ENCODE measurements at regions not wholly inside any gene's neighbourhood (a gene's known extent, or its start where the extent isn't known, plus 50 kb on each side); places are given as distances from the start of the nearest gene placed in this dataset.

DNA sequence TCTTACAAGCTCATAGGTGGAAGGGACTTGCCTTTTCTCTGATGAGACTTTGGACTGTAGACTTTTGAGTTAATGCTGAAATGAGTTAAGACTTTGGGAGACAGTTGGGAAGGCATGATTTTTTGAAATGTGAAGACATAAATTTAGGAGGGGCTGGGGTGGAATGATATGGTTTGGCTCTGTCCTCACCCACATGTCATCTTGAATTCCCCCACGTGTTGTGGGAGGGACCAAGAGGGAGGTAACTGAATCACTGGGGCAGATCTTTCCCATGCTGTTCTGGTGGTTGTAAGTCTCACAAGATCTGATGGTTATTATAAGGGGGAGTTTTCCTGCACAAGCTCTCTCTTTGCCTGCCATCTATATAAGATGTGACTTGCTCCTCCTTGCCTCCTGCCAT is 777.9 kb downstream of the CENPC start:
- TF ChIP-seq RAD21 (IDR thresholded peaks at IDR 0.05; ENCODE audit: low read depth) (no peak), ZBTB7A (IDR thresholded peaks at IDR 0.05; ENCODE audit: low read depth) (no peak), TAF1 (IDR thresholded peaks at IDR 0.05; ENCODE audit: low read depth) (no peak), CREB1 (IDR thresholded peaks at IDR 0.05; ENCODE audit: low read depth) (no peak), TCF12 (IDR thresholded peaks at IDR 0.05; ENCODE audit: low read depth) (no peak), TEAD4 (IDR thresholded peaks at IDR 0.05) (no peak), NFIC (IDR thresholded peaks at IDR 0.05) (no peak), FOXM1 (IDR thresholded peaks at IDR 0.05; ENCODE audit: borderline replicate concordance, low read depth) (no peak), EP300 (IDR thresholded peaks at IDR 0.05; ENCODE audit: borderline replicate concordance) (no peak), YY1 (IDR thresholded peaks at IDR 0.05; ENCODE audit: low read depth) (no peak)
- TF ChIP-seq, protein P1, sequence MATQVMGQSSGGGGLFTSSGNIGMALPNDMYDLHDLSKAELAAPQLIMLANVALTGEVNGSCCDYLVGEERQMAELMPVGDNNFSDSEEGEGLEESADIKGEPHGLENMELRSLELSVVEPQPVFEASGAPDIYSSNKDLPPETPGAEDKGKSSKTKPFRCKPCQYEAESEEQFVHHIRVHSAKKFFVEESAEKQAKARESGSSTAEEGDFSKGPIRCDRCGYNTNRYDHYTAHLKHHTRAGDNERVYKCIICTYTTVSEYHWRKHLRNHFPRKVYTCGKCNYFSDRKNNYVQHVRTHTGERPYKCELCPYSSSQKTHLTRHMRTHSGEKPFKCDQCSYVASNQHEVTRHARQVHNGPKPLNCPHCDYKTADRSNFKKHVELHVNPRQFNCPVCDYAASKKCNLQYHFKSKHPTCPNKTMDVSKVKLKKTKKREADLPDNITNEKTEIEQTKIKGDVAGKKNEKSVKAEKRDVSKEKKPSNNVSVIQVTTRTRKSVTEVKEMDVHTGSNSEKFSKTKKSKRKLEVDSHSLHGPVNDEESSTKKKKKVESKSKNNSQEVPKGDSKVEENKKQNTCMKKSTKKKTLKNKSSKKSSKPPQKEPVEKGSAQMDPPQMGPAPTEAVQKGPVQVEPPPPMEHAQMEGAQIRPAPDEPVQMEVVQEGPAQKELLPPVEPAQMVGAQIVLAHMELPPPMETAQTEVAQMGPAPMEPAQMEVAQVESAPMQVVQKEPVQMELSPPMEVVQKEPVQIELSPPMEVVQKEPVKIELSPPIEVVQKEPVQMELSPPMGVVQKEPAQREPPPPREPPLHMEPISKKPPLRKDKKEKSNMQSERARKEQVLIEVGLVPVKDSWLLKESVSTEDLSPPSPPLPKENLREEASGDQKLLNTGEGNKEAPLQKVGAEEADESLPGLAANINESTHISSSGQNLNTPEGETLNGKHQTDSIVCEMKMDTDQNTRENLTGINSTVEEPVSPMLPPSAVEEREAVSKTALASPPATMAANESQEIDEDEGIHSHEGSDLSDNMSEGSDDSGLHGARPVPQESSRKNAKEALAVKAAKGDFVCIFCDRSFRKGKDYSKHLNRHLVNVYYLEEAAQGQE (IDR thresholded peaks at IDR 0.05; ENCODE audit: low read depth): no peak
- TF ChIP-seq, protein P2, sequence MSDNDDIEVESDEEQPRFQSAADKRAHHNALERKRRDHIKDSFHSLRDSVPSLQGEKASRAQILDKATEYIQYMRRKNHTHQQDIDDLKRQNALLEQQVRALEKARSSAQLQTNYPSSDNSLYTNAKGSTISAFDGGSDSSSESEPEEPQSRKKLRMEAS (IDR thresholded peaks at IDR 0.05): no peak
- TF ChIP-seq, protein P3, sequence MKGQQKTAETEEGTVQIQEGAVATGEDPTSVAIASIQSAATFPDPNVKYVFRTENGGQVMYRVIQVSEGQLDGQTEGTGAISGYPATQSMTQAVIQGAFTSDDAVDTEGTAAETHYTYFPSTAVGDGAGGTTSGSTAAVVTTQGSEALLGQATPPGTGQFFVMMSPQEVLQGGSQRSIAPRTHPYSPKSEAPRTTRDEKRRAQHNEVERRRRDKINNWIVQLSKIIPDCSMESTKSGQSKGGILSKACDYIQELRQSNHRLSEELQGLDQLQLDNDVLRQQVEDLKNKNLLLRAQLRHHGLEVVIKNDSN (IDR thresholded peaks at IDR 0.05): no peak

DNA sequence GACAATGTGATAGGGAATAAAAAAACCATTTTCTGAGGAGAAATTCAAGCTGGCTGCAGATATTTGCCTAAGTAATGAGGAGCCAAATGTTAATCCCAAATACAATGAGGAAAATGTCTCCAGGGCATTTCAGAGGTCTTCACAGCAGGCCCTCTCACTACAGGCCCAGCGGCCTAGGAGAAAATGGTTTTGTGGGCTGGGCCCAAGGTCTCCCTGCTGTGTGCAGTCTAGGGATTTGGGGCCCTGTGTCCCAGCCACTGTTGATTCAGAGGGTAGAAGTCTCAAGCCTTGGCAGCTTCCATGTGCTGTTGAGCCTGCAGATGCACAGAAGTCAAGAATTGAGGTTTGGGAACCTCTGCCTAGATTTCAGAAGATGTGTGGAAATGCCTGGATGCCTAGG is 778.7 kb downstream of the CENPC start:
- TF ChIP-seq, protein P3 (IDR thresholded peaks at IDR 0.05): no peak
- TF ChIP-seq ZBTB7A (IDR thresholded peaks at IDR 0.05; ENCODE audit: low read depth) (no peak), TCF12 (IDR thresholded peaks at IDR 0.05; ENCODE audit: low read depth) (no peak), FOXM1 (IDR thresholded peaks at IDR 0.05; ENCODE audit: borderline replicate concordance, low read depth) (no peak), EP300 (IDR thresholded peaks at IDR 0.05; ENCODE audit: borderline replicate concordance) (no peak), NFIC (IDR thresholded peaks at IDR 0.05) (no peak), TEAD4 (IDR thresholded peaks at IDR 0.05) (no peak), CREB1 (IDR thresholded peaks at IDR 0.05; ENCODE audit: low read depth) (no peak), YY1 (IDR thresholded peaks at IDR 0.05; ENCODE audit: low read depth) (no peak), CEBPB (IDR thresholded peaks at IDR 0.05) (no peak)
- TF ChIP-seq, protein P1 (IDR thresholded peaks at IDR 0.05; ENCODE audit: low read depth): no peak

DNA sequence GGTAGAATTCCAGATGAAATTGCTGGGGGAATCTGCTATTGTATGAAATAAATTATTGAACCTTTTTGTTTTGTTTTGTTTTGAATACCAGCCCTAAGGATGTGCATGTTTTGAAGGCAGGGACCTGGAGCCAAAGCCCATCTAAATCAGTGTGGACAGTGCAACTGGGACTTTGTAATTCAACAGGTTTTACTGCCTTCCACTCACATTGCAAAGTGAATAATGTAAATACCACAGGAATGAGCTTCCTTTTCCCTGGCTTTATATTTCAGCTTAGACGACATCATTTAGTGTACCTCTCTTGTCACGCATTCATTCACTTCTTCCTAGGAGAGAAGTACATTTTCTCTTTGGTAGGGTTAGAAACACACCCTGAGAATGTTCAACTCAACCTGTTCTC is 795.0 kb downstream of the CENPC start:
- TF ChIP-seq TEAD4 (IDR thresholded peaks at IDR 0.05) (no peak), NFIC (IDR thresholded peaks at IDR 0.05) (no peak), TCF12 (IDR thresholded peaks at IDR 0.05; ENCODE audit: low read depth) (no peak), ZBTB7A (IDR thresholded peaks at IDR 0.05; ENCODE audit: low read depth) (no peak), EP300 (IDR thresholded peaks at IDR 0.05; ENCODE audit: borderline replicate concordance) (no peak), CREB1 (IDR thresholded peaks at IDR 0.05; ENCODE audit: low read depth) (no peak), CEBPB (IDR thresholded peaks at IDR 0.05) (no peak), RAD21 (IDR thresholded peaks at IDR 0.05; ENCODE audit: low read depth) (no peak), YY1 (IDR thresholded peaks at IDR 0.05; ENCODE audit: low read depth) (no peak)
- TF ChIP-seq, protein P3 (IDR thresholded peaks at IDR 0.05): no peak
- TF ChIP-seq, protein P2 (IDR thresholded peaks at IDR 0.05): no peak

DNA sequence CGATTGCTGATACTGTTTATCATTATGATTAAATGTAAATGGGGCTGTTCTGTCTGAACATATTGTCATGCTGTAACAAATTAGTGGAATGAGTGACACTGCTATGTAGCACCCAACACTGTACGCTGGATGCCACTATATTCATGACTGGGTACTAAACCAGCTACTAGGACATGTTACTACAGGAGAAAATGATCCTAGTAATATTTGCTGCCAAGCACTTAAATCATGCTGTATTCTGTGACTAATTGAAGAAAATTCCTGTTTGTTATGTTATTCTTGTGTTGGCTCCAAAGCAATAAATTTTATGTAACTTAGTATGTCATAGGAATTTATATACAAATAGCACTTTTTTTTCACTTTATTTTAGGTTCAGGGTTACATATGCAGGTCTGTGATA is 804.2 kb downstream of the CENPC start:
- TF ChIP-seq YY1 (IDR thresholded peaks at IDR 0.05; ENCODE audit: low read depth): no peak
- TF ChIP-seq, protein P3 (IDR thresholded peaks at IDR 0.05): no peak
- TF ChIP-seq RAD21 (IDR thresholded peaks at IDR 0.05; ENCODE audit: low read depth): no peak
- no peak for TF ChIP-seq FOXM1 (IDR thresholded peaks at IDR 0.05; ENCODE audit: borderline replicate concordance, low read depth)
- TF ChIP-seq, protein P2 (IDR thresholded peaks at IDR 0.05): no peak
- TF ChIP-seq ZBTB7A (IDR thresholded peaks at IDR 0.05; ENCODE audit: low read depth): no peak
- no peak for TF ChIP-seq TAF1 (IDR thresholded peaks at IDR 0.05; ENCODE audit: low read depth)
- TF ChIP-seq, protein P1 (IDR thresholded peaks at IDR 0.05; ENCODE audit: low read depth): no peak
- no peak for TF ChIP-seq CREB1 (IDR thresholded peaks at IDR 0.05; ENCODE audit: low read depth)
- no peak for TF ChIP-seq CEBPB (IDR thresholded peaks at IDR 0.05)
- no peak for TF ChIP-seq TCF12 (IDR thresholded peaks at IDR 0.05; ENCODE audit: low read depth)
- no peak for TF ChIP-seq EP300 (IDR thresholded peaks at IDR 0.05; ENCODE audit: borderline replicate concordance)
- TF ChIP-seq TEAD4 (IDR thresholded peaks at IDR 0.05): no peak
- TF ChIP-seq EGR1 (IDR thresholded peaks at IDR 0.05): no peak
